ENCODE measurements at regions not wholly inside any gene's neighbourhood (a gene's known extent, or its start where the extent isn't known, plus 50 kb on each side); places are given as distances from the start of the nearest gene placed in this dataset.

GRCh38 chr4:124807421-124807820, 94.9 kb upstream of the ANKRD50 start:
- TF ChIP-seq CEBPB (IDR thresholded peaks at IDR 0.05; ENCODE audit: low read depth, low read length) (no peak), CTCF (IDR thresholded peaks at IDR 0.05; ENCODE audit: control extremely low read depth in 1 of 3, insufficient read depth in 1 of 3, low read depth in 1 of 3, low read length in 3 of 3) (no peak), JUND (IDR thresholded peaks at IDR 0.05; ENCODE audit: low read length) (no peak), CHD2 (IDR thresholded peaks at IDR 0.05; ENCODE audit: low read length) (no peak), KDM4A (IDR thresholded peaks at IDR 0.05; ENCODE audit: low read depth, low read length, severe bottlenecking) (no peak), POLR2A (IDR thresholded peaks at IDR 0.05; ENCODE audit: control extremely low read depth in 1 of 2, low read depth in 2 of 2, low read length in 2 of 2) (no peak), EZH2 (IDR thresholded peaks at IDR 0.05; ENCODE audit: low read depth, low read length, severe bottlenecking) (no peak), SRF (IDR thresholded peaks at IDR 0.05; ENCODE audit: low read depth, low read length) (no peak), RFX5 (IDR thresholded peaks at IDR 0.05; ENCODE audit: borderline replicate concordance, low read depth, low read length) (no peak), POLR2AphosphoS5 (IDR thresholded peaks at IDR 0.05; ENCODE audit: low read depth, low read length) (no peak)

Data from H1 (cell line).